Fibroblast of pulmonary artery (primary cell): ENCODE measurements at regions not wholly inside any gene's neighbourhood (a gene's known extent, or its start where the extent isn't known, plus 50 kb on each side); places are given as distances from the start of the nearest gene placed in this dataset.

Experiments
- DNase-seq: peaks from one replicate; pipeline ENCODE4 v3.0.0-alpha.2; 2010; ENCODE audit warnings: low read depth
- H3K4me3 ChIP-seq: replicated peaks from 2 replicates; pipeline ENCODE4 v1.5.1; 2011; ENCODE audit warnings: low read depth, mild to moderate bottlenecking, control low read depth, low read length, moderate library complexity
- TF ChIP-seq, protein P1 (sequence below): IDR thresholded peaks from 2 replicates; pipeline ENCODE4 v1.5.1; 2011; ENCODE audit warnings: mild to moderate bottlenecking, control low read depth, low read length, inconsistent platforms; ENCODE audit errors: missing control alignments

DNA sequence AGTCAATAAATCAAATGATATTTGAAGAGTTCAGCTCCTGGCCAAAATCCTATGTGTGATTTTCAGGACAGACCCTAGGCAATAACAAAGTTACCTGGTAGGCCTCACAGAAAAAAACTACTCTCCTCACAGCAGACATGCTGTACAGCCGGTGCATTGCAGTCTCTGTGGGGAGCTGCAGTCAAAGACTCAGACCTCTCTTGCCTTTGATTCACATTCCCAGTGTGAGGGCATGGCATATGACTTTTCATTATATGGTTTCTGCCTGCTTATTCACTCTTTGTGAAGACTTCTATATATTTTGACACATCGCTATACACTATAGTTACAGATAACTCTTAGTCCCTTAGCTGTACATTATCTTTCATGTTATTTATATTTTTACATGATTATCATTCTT lies 2684.3 kb upstream of the PCDH20 start:
- TF ChIP-seq, protein P1, sequence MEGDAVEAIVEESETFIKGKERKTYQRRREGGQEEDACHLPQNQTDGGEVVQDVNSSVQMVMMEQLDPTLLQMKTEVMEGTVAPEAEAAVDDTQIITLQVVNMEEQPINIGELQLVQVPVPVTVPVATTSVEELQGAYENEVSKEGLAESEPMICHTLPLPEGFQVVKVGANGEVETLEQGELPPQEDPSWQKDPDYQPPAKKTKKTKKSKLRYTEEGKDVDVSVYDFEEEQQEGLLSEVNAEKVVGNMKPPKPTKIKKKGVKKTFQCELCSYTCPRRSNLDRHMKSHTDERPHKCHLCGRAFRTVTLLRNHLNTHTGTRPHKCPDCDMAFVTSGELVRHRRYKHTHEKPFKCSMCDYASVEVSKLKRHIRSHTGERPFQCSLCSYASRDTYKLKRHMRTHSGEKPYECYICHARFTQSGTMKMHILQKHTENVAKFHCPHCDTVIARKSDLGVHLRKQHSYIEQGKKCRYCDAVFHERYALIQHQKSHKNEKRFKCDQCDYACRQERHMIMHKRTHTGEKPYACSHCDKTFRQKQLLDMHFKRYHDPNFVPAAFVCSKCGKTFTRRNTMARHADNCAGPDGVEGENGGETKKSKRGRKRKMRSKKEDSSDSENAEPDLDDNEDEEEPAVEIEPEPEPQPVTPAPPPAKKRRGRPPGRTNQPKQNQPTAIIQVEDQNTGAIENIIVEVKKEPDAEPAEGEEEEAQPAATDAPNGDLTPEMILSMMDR = no peak
- H3K4me3 ChIP-seq = no peak overlapping the region
- DNase-seq = no peak

DNA sequence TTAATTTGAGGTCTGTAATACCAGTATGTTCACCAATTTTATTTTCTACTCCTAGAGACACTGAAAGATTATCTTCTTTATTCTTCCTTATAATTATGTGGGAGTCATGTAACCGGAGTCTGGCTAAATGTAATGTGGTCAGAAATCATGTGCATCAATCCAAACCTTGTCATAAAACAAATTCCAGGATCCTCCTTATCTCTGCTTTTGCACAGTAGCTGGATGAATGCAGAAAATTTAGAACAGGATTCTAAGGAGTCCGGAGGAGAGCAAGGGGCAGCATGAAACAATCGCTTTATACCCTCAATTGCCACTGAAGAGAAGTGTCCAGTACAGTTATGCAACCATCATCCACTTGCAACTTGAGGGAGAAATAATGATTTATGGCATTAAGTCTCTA lies 2674.7 kb upstream of the PCDH20 start:
- no peak for DNase-seq

DNA sequence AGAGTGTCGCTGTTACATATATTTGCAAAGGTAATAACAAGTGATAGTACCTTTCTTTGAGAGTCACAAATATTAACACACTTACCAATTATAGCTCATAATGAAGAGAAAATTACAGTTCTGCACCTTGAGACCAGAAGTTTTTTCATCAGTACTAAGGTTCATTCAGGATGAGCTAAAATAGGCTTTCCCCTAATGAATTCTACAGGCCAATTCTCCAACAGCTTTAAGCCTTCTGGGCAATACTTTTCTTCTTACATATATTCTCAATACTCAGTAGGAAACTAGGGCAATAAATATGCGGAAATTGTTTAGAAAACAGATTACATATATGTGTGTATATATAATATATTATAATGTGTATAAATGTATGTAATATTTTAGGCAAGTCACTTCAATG lies 2672.8 kb upstream of the PCDH20 start:
- DNase-seq = no peak
- TF ChIP-seq, protein P1 = no peak
- H3K4me3 ChIP-seq = no peak overlapping the region

More for the DNA sequence above, 2674.7 kb upstream of the PCDH20 start:
- TF ChIP-seq, protein P1 = no peak
- H3K4me3 ChIP-seq = no peak overlapping the region

DNA sequence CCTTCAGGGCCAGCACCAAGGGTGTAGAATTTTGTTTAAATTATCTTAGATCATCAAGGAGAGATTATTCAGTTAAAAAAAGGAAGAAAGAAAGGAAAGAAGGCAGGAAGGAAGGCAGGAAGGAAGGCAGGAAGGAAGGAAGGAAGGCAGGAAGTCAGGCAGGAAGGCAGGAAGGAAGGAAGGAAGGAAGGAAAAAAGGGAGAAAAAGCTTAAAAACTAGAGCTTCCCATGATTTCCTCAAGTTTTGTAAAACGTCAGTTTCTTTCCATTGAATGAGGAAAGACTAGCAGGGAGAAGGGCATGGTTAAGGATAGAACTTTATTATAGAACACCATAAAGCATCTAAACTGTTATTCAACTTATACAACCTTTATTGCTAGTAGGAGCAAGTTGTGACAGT lies 2672.0 kb upstream of the PCDH20 start:
- no peak for DNase-seq
- TF ChIP-seq, protein P1 = no peak
- no peak overlapping the region for H3K4me3 ChIP-seq

DNA sequence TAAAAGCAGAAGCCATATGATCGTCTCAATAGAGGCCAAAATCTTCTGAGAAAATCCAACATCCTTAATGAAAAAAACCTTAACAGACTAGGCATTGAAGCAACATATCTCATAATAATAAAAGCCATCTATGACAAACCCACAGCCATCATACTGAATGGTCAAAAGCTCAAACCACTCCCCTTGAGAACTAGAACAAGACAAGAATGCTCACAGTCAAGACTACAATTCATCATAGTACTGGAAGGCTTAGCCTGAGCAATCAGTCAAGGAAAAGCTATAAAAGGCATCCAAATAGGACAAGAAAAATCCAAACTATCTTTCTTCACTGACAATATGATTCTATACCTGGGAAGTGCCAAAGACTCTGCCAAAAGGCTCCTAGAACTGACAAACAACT lies 2668.2 kb upstream of the PCDH20 start:
- TF ChIP-seq, protein P1 = no peak
- no peak overlapping the region for H3K4me3 ChIP-seq
- no peak for DNase-seq

DNA sequence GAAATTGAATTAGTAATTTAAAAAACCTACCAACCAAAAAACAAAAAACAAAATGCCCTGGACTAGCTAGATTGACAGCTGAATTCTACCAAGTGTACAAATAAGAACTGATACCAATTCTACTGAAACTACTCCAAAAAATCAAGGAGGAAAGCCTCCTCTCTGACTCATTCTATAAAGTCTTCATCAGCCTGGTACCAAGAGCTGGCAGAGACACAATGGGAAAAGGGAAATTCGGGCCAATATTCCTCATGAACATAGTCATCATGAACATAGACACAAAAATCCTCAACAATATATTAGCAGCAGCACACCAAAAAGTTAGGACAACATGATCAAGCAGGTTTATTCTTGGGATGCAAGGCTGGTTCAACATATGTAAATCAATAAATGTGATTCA lies 2667.7 kb upstream of the PCDH20 start:
- TF ChIP-seq, protein P1 = no peak
- DNase-seq = peak; percentile 5
- H3K4me3 ChIP-seq = no peak overlapping the region

DNA sequence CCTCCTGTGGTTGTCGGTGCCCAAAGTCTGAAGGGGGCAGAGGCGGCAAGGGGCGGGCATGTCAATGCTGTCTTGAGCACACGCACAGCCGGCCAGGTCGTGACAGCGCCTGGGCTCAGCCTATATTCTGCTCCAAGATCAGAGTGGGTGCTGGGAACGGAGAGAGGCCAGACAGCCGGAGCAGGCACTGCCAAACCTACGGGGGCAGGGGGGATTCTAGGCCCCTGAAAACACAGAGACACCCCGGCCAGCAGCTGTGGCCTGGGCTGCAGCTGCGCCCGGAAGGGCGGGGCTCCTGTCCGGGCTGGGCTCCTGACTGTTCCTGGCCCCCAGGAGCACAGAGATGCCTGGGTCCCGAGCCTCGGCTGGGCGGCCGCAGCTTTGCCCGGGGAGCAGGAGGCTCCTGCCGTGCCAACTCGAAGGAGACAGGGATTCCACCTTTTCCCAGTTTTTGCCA lies 2662.9 kb upstream of the PCDH20 start:
- DNase-seq = no peak
- no peak overlapping the region for H3K4me3 ChIP-seq
- TF ChIP-seq, protein P1 = no peak
